Activated CD8-positive, alpha-beta T cell treated with anti-CD3 and anti-CD28 coated beads for 36 hours (primary cell): ENCODE measurements at regions not wholly inside any gene's neighbourhood (a gene's known extent, or its start where the extent isn't known, plus 50 kb on each side); places are given as distances from the start of the nearest gene placed in this dataset.

Source experiments
- ATAC-seq: fragments of 200-7000 bp; cut with Tn5 transposase; one replicate; pipeline ENCODE4 v1.10.0; 2021; ENCODE audit warnings: mild to moderate bottlenecking, moderate library complexity
- CTCF ChIA-PET: fragments of 350-600 bp; sonication (Branson Sonifier 250); formaldehyde crosslinking; loops from one replicate; lab custom pipeline; 2021; ENCODE audit warnings: antibody characterized with exemption; lab: Charles Lee
- POLR2A ChIA-PET: fragments of 350-600 bp; sonication (Branson Sonifier 250); formaldehyde crosslinking; loops from one replicate; lab custom pipeline; 2021; ENCODE audit warnings: antibody characterized with exemption; lab: Charles Lee
- DNase-seq: peaks from one replicate; pipeline ENCODE4 v3.0.0-alpha.2; 2020
- H3K27ac Mint-ChIP-seq: one replicate; pipeline ENCODE4 v1.8.0; 2021; ENCODE audit warnings: mild to moderate bottlenecking, mixed read lengths
- H3K27me3 Mint-ChIP-seq: one replicate; pipeline ENCODE4 v1.8.0; 2021; ENCODE audit warnings: mixed read lengths
- H3K36me3 Mint-ChIP-seq: one replicate; pipeline ENCODE4 v1.8.0; 2021; ENCODE audit warnings: low read depth, mixed read lengths
- H3K4me1 Mint-ChIP-seq: one replicate; pipeline ENCODE4 v1.8.0; 2021; ENCODE audit warnings: low read depth, mixed read lengths
- H3K4me3 Mint-ChIP-seq: one replicate; pipeline ENCODE4 v1.8.0; 2021; ENCODE audit warnings: mild to moderate bottlenecking, moderate library complexity, mixed read lengths
- H3K9me3 Mint-ChIP-seq: one replicate; pipeline ENCODE4 v1.8.0; 2021; ENCODE audit warnings: mixed read lengths
- intact Hi-C: fragments of 100-400 bp; cut with micrococcal nuclease; formaldehyde crosslinking; loops from one replicate; pipeline ENCODE4 v1.10.0; 2022
- TF ChIP-seq, protein P1 (sequence below): fragments of 200-600 bp; IDR thresholded peaks from one replicate; pipeline ENCODE4 v1.8.0; 2022; ENCODE audit warnings: antibody characterized with exemption, mild to moderate bottlenecking

DNA sequence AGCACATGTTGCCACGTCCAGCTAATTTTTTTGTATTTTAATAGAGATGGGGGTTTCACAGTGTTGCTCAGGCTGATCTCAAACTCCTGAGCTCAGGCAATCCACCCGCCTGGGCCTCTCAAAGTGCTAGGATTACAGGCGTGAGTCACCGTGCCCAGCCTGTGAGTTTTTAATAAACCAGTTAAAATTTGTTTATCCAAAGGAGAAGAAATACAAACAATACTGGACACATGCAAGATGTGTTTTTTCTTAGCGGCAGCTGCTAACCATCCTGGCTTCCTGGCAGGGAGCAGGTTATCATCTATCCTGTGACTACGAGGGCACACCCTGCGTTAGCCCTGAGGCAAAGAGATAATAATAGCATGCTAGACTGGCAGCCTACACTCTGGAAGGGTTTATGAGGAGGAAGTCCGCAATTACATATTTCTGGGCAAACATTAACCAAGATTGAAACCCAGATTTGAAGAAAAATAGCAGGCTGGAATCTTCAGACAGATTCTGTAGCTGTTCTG lies 191.4 kb downstream of the SPRY1 start:
- ChIA-PET CTCF (interaction anchor here (1.0 to 1.7 kb wide), 3 partner anchors 10 to 23 kb away, joined by 4 to 6 read pairs (median 4); no protein-coding TSS in a partner anchor), POLR2A (interaction anchor here (0.6 kb wide), 1 partner anchor 444 kb away, joined by 3 read pairs; no protein-coding TSS in a partner anchor)
- H3K9me3 Mint-ChIP-seq: no peaks in the 10 kb centered on the region
- intact Hi-C loops: no loop called here
- H3K4me3 Mint-ChIP-seq: no peak overlapping the region
- H3K27me3 Mint-ChIP-seq: no peaks in the 10 kb centered on the region
- H3K27ac Mint-ChIP-seq: no peak overlapping the region
- H3K36me3 Mint-ChIP-seq: no peaks in the 10 kb centered on the region
- ATAC-seq (no peak), DNase-seq (no peak)
- H3K4me1 Mint-ChIP-seq: peaks cover 6% of the 10 kb centered on the region
- TF ChIP-seq, protein P1, sequence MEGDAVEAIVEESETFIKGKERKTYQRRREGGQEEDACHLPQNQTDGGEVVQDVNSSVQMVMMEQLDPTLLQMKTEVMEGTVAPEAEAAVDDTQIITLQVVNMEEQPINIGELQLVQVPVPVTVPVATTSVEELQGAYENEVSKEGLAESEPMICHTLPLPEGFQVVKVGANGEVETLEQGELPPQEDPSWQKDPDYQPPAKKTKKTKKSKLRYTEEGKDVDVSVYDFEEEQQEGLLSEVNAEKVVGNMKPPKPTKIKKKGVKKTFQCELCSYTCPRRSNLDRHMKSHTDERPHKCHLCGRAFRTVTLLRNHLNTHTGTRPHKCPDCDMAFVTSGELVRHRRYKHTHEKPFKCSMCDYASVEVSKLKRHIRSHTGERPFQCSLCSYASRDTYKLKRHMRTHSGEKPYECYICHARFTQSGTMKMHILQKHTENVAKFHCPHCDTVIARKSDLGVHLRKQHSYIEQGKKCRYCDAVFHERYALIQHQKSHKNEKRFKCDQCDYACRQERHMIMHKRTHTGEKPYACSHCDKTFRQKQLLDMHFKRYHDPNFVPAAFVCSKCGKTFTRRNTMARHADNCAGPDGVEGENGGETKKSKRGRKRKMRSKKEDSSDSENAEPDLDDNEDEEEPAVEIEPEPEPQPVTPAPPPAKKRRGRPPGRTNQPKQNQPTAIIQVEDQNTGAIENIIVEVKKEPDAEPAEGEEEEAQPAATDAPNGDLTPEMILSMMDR: no peak

DNA sequence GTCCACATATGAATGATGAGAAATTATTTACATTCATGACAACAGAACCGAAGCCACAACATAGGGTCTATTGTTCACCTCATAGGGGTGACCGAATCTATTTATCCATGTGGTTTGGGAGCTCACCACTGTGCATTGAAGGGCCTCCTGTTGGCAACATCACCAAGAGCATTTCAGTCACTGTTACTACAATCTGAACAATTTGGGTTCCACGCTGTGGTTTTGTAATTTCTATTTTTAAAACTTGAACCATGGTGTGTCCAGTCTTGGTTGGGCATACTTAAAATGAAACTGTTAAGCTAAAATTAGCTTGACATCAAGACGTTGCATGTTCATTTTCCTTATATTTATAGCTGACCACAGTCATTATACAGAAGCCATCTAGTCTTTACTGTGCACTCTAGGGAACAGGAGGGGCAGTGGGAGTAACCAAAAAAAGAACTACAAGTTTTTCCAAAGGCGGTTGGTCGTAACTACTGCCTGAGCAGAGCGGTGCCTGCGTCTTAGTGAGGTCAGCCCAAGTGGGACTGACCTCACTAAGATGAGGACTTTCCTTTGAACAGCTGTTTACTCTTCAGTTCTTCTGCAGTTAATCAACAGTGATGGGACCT lies 192.1 kb downstream of the SPRY1 start:
- H3K9me3 Mint-ChIP-seq: no peaks in the 10 kb centered on the region
- POLR2A ChIA-PET: no interaction called here
- no peaks in the 10 kb centered on the region for H3K36me3 Mint-ChIP-seq
- CTCF ChIA-PET: interaction anchor here (1.7 kb wide), 2 partner anchors 9 to 24 kb away, joined by 4 to 6 read pairs; no protein-coding TSS in a partner anchor
- H3K4me1 Mint-ChIP-seq: peaks cover 6% of the 10 kb centered on the region
- H3K4me3 Mint-ChIP-seq: no peak overlapping the region
- no peaks in the 10 kb centered on the region for H3K27me3 Mint-ChIP-seq
- ATAC-seq: no peak
- no peak overlapping the region for H3K27ac Mint-ChIP-seq
- TF ChIP-seq, protein P1: no peak
- intact Hi-C loops: no loop called here
- no peak for DNase-seq

DNA sequence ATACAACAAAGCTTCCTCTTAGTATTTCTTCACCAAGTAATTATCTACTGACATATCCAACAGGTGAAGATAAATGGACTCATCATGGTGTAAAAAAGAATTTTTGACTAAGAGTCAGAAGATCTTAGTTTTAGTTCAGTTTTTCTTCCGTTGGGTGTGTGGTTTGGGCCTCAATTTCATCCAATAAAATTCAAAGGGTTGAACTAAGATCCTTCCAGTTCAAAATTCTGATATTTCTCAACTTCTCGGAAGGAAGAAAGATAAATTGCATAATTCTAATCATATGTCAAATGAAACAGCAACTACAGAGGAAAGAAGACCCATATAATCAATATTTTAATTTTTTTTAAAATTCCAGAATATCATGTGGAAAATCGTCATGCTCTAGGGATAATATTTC lies 192.7 kb downstream of the SPRY1 start:
- H3K27me3 Mint-ChIP-seq: no peaks in the 10 kb centered on the region
- no peaks in the 10 kb centered on the region for H3K36me3 Mint-ChIP-seq
- intact Hi-C loops: no loop called here
- no peak overlapping the region for H3K27ac Mint-ChIP-seq
- CTCF ChIA-PET: interaction anchor here (1.7 kb wide), 1 partner anchor 25 kb away, joined by 6 read pairs; no protein-coding TSS in a partner anchor
- H3K4me3 Mint-ChIP-seq: no peak overlapping the region
- POLR2A ChIA-PET: no interaction called here
- H3K9me3 Mint-ChIP-seq: no peaks in the 10 kb centered on the region
- H3K4me1 Mint-ChIP-seq: peaks cover 6% of the 10 kb centered on the region
- DNase-seq (no peak), ATAC-seq (no peak)
- TF ChIP-seq, protein P1: no peak

DNA sequence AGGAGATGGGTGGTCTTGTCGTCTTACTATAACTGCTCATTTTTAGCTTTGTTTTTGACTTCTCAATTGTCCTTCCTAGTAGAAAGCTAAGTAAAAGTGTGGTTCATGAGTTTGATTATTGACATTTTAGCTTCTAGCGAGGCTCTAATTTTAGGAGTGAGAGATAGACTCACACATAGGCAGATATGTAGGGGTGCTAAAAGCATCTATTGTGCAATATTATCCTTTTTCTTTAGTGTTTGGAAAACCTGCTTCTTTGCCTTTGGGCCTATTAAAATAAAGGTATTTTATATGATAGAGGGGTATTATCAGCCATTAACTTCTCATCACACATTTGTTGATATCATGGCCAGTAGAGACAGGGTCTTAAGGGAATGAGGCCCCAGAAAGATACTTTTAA lies 195.3 kb downstream of the SPRY1 start:
- CTCF ChIA-PET: no interaction called here
- POLR2A ChIA-PET: no interaction called here
- Mint-ChIP-seq H3K4me3 (no peak overlapping the region), H3K27ac (no peak overlapping the region), H3K4me1 (peaks cover 6% of the 10 kb centered on the region), H3K36me3 (no peaks in the 10 kb centered on the region), H3K9me3 (no peaks in the 10 kb centered on the region), H3K27me3 (no peaks in the 10 kb centered on the region)
- TF ChIP-seq, protein P1: no peak
- intact Hi-C loops: no loop called here
- DNase-seq: no peak
- ATAC-seq: no peak

DNA sequence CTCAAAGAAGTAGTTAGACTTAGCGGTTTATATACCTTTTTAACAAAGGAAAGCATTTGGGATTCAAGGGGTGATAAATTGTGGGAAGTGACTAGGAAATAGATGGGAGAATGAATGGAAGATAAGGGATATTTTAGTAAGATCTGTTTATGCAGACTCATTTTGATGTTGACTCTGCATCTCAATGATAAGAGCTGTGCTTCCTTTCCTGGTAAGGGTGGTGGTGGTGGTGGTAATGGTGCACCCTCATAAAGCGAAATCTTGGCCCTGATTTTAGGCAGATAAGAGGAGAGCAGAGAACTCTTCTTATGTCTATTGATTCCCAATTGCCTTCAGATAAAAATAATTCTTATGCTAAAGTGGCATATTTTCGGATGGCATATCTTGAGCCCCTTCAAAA lies 197.1 kb downstream of the SPRY1 start:
- H3K9me3 Mint-ChIP-seq: no peaks in the 10 kb centered on the region
- H3K4me3 Mint-ChIP-seq: no peak overlapping the region
- no peak overlapping the region for H3K27ac Mint-ChIP-seq
- no peaks in the 10 kb centered on the region for H3K36me3 Mint-ChIP-seq
- no peaks in the 10 kb centered on the region for H3K27me3 Mint-ChIP-seq
- DNase-seq: no peak
- TF ChIP-seq, protein P1: no peak
- ATAC-seq: no peak
- intact Hi-C loops: no loop called here
- CTCF ChIA-PET: no interaction called here
- H3K4me1 Mint-ChIP-seq: peaks cover 11% of the 10 kb centered on the region
- POLR2A ChIA-PET: no interaction called here
